GM18858 (cell line): ENCODE measurements at regions not wholly inside any gene's neighbourhood (a gene's known extent, or its start where the extent isn't known, plus 50 kb on each side); places are given as distances from the start of the nearest gene placed in this dataset.
"Not testable (repeated sequence)": the region's sequence is repeated elsewhere in the genome, so short reads cannot be mapped to it uniquely, and the experiment has no call there.

Experiments
- ATAC-seq: cut with Tn5 transposase; IDR thresholded peaks from one replicate; pipeline ENCODE4 v1.9.1; 2021; ENCODE audit not compliant: unreplicated experiment

DNA sequence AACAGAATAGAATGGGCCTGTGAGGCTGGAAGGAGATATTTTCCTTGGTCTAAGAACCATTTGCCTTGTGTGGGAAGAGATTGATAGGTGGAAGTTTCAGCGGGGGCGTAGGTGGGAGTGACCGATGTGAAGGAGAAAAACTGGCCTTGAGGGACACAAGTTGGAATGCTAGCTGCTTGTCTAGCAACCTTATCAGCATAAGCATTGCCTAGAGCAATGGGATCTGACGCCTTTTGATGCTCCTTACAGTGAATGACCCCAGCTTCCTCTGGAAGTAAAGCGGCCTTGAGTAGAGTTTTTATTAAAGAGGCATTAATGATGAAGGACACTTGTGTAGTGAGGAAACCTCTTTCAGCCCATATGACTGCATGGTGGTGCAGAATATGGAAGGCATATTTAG lies 843.8 kb upstream of the ANO3 start:
- not testable (repeated sequence) for ATAC-seq

DNA sequence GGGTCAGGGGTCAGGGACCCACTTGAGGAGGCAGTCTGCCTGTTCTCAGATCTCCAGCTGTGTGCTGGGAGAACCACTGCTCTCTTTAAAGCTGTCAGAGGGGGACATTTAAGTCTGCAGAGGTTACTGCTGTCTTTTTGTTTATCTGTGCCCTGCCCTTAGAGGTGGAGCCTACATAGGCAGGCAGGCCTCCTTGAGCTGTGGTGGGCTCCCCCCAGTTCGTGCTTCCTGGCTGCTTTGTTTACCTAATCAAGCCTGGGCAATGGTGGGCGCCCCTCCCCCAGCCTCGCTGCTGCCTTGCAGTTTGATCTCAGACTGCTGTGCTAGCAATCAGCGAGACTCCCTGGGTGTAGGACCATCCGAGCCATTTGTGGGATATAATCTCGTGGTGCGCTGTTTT lies 830.5 kb upstream of the ANO3 start:
- ATAC-seq = not testable (repeated sequence)

DNA sequence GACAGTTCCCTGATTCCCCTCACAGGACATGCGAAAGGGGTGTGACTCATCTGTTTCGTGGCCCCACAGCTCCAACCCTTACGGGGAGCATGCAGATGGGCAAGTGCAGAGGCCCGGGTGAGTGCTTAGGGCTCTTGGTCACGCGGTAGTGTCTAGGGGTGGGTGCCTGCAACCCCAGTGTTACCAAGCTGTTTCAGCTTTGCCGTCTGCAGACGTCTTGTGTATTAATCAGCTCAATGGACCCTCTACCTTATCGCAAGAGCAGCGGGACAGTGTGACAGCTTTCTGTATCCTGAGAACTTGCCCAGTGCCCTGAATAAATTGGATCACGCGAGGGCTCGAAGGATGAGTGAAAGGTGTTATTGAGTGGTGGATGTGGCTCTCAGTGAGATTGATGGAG lies 816.4 kb upstream of the ANO3 start:
- no peak for ATAC-seq

DNA sequence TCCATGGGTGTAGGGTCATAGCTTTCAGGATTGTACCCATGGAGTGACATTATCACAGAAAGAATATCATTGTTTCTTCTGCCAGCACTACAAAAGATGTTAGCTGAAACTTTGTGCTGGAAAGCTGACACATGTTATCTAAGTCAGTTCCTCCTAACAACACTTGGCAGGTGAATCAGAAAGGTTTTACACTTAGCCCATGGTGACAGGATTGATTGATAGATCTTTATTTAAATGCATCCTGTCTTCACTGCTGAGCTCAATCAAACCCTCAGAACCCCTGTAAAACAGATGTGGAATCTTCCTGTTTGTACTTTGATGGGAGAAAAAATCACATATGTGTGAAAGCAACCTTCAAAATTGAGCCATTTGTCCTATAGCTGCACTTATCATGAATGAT lies 811.5 kb upstream of the ANO3 start:
- no peak for ATAC-seq

DNA sequence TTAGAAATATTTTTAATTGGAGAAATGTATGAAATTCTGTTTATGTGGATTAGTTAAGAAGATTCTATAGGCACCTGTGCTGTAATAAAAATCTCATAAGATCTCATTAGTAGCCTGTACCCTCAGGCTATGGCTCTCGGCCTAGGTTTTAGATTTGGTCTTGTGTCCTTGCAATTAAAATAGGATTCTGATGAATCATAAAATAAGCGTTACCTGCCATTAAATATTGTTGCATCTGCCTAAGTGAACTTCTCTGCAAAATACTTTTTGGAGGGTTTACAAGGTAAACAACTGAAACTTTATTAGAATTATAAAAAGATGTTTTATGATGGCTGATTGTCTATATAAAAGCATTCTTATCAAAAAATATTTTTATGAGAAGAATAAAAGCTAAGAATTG lies 804.1 kb upstream of the ANO3 start:
- no peak for ATAC-seq

DNA sequence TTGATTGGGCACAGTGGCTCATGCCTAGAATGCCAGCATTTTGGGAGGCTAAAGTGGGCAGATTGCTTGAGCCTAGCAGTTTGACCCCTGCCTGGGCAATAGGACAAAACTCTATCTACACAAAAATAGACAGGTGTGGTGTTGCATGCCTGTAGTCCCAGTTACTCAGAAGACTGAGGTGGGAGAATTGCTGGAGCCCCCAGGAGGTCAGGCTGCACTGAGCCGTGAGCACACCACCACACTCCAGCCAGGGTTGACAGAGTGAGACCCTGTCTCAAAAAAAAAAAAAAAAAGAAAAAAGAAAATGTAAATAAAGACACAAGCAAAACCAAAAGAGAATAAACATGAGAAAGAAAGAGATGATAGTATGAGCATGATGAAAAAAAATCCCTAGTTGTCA lies 802.4 kb upstream of the ANO3 start:
- ATAC-seq = no peak

DNA sequence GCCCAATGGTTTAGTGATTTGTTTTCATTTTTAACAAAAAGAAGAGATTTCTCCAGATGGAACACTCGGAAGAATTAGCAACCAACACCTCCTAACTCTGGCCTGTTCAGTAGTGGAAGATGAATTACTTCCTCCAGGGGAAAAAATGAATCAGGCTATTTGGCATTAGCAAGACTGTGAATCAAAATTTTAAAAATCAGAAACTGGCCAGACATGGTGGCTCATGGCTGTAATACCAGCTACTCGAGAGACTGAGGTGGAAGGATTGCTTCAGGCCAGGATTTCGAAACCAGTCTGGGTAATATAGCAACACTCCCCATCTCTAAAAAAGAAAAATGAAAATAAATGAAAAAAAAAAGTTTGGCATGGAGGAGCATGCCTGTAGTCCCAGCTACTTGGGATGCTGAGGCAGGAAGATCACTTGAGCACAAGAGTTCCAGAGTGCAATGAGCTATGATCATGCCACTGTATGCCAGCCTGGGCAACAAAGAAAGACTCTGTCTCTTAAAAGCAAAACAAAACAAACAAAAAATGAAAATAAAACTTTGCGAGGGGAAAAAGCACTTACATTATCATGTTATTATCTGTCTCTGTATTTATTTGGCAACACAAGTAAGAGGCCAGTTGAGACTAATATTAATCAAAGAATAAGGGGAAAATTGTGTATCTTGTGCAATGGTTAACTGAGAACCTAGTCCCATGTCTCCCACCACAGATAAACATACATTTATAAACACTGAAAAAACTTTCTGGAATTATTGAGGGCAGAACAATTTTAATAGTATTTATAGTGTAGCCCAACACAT lies 796.3 kb upstream of the ANO3 start:
- ATAC-seq = no peak

DNA sequence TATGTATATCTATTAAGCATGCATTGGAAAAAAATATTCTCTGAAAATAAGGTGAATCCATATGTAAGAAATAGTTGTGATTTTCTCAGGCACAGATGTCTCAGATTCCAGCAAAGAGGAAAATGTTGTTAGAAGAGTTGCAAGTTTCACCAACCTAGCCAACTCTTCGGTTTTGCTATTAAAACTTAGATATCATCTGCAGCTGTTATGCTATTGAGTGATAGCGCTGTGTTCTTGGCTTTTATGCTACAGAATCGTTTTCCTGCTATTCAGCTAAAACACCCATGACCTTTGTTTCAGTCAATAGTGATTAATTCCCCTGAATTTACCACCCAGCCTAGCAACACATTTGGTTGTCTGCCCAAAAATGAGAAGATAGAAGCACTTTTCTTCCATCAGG lies 795.6 kb upstream of the ANO3 start:
- no peak for ATAC-seq

DNA sequence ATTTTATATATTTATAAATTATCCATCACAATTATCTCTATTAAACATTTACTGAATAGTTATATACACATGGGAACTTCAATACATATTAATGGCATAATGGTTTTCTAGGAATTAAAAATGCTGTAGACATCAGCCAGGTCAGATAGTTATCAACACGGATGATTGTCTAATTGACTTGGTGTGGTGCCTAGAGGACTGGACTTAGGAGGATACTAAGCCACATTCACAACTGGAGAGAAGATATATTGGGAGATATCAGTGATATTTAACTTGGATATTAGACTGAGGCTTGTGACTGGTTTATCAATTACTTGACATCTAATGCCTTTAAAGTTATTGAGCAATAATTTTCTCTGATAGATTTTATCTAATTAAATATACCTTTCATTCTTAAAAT lies 794.5 kb upstream of the ANO3 start:
- no peak for ATAC-seq

DNA sequence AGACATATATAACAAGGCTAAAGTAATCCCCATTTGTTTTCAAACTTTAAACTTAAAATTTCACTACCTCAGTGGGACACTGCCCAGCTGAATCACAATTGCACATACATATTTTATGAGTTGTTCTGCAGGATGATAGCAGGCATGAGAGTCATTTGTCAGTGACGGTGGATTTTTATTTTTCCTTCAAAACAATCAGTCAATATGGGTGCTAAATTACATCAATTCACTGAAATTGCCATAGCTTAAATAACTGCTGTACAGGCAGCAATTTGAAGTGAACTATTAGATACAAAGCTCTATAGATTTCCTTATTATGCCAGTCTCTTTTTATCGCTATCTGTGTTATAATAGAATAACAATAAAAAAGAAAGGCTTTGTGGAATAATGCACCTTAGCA lies 784.6 kb upstream of the ANO3 start:
- ATAC-seq = no peak

DNA sequence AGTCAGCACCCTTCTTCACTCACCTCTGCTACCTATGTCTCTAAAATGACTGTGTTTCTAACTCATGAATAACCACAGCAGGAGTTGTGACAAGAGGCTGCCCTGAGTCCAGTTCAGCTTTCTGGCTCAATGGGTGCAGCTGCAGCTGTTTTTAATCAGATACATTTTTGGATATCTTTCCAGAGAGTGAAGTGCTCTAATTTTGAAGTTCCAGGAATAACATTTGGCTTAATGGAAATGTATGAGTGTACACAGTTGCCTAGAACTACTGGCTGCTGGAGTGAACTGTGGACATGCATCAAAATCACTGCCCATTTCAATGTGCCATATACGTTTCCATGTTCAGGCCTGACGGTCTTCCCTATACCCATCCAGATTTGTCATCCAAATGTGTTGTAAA lies 769.5 kb upstream of the ANO3 start:
- ATAC-seq = no peak

DNA sequence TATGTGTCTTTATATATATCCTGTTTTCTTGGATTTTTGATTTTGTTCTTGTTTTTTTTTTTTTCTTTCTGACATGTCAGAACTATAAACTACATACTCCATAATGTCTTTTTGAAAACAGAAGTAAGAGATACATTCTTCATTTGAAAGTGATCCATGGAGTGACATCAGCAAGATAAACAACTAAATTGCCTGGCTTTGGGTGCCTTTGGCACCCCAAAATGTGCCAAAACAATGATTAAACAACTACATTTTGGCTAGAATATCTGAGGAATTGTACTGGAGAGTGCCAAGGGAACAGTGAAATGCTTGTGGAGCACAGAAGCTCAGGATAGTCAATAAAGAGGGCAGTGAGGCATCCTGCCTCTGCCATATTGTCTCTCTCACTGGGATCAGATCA lies 766.1 kb upstream of the ANO3 start:
- no peak for ATAC-seq

DNA sequence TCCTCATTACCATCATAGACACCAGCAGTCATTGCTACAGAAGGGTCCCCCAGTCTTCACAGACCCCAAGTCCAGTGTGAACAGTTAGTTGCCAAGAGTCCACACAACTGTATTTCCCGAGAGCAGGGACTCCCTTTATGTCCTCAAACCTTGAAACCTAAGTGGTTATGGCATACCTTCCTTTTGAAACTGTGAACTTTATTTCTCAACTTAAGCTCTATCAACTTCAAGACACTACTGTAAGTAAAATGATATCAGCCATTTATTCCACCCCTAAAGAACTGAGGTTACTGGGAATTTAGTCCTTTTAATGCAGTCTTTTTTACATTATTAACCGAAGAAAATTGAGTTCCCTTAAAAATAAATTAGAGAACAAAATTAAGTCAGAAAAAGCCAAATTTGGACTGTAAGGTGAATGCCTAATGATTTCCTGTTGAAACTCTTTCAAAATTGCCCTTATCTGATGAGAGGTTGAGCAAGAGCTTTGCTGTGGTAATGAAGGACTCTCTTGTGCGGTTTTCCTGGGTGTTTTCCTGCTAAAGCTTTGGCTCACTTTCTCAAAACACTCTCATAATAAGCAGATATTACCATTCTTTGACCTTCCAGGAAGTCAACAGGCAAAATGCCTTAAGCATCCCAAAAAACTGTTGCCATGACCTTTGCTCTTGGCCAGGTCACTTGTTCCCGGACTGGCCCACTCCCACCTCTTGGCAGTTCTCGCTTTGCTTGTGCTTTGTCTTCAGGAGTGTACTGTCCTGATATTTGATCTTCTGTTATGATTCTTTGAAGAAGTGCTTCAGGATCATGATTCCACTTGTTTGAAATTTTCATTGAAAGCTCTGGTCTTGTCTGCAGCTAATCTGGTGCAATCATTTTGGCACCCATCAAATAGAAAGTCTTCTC lies 765.4 kb upstream of the ANO3 start:
- no peak for ATAC-seq

DNA sequence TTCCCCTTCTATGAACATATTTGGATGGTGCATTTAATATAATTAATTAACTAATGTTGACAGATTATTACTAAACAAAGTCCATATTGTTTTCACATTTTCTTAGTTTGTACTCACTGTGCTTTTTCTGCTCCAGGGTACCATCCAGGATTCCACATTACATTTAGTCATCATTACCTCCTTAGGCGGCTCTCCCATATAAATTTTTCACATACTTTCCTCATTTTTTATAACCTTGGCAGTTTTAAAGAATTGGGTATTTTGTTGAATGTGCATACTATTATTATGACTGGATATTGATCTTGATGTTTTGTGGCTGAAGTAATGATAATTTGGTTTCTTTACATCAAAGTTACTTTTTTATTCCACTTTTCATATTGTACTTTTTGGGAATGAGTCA lies 755.6 kb upstream of the ANO3 start:
- ATAC-seq = no peak

DNA sequence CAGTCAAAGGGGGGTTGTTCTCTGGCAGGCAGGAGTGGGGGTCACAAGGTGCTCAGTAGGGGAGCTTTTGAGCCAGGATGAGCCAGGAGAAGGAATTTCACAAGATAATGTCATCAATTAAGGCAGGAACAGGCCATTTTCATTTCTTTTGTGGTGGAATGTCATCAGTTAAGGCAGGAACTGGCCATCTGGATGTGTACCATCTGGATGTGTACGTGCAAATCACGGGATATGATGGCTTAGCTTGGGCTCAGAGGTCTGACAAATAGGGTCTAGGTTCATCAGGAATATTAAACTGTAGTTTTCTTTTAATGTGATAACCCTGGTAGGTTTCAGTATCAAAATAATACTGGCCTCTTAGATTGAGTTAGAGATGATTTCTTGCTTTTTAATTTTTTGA lies 752.4 kb upstream of the ANO3 start:
- ATAC-seq = not testable (repeated sequence)

DNA sequence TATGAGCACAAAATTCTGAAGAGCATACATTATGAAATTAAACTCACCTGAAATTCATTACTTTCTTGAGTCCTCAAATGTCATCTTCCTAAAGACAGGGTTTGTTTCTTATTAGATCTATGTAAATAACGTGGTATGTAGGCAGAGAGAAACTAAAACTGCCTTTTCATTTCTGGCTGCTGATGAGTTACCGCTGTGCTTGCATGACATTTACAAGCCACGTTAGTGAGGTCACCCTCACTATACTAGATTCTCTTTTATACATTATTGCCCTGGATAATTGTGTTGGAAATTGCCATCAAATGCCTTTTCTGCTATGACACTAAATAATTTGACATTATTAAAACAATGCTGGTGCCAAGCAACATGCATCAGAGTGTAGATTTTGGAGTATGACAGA lies 748.3 kb upstream of the ANO3 start:
- no peak for ATAC-seq

DNA sequence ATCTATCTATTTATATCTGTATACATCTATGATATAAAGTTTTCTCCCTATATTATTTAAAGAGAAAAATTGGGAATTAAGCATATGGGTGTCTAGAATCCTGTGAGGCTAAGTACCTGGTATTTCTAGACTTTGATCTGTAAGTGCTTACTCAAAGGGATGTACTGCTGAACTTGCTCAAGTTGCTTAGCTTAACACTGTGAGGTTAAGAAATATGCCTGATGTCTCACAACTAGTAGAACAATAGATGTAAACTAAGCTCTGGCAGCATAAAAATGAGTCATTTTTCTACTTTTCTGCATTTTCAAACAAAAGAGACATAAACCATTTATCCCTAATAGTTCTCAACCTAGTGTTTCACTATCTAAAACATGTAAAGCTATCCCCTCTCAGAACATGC lies 744.4 kb upstream of the ANO3 start:
- no peak for ATAC-seq

DNA sequence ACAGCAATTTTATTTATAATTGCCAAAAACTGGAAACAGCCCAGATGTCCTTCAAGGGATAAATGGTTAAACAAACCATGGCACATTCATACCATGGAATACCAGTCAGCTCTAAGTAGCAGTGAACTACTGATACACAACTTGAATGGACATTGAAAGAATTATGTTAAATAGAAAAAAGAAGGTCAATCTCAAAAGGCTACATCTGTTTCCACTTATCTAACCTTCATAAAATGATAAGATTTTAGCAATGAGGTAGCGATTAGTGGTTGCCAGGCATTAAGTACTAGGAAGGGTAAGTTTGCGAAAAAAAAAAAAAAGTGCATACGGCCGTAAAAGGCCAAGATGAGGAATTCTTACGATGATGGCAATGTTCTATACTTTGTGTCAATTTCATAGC lies 738.7 kb upstream of the ANO3 start:
- no peak for ATAC-seq

DNA sequence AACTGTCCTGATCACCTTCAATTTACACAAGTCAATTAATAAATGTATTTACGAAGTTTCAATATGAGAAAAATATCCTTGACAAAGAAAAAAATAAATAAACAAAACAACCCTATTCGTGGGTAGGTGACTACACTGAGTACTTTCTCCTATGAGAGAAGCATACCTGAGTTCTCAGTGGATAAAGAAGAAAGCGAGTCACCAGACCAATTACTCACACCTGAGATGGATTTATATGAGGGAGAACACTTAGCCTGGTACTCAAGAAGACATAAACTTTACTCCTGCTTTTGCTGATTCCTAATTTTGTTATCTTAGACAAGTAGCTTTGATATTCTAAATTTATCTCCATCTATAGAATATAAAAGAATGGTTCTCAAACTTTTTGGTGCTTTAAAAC lies 735.2 kb upstream of the ANO3 start:
- ATAC-seq = no peak

DNA sequence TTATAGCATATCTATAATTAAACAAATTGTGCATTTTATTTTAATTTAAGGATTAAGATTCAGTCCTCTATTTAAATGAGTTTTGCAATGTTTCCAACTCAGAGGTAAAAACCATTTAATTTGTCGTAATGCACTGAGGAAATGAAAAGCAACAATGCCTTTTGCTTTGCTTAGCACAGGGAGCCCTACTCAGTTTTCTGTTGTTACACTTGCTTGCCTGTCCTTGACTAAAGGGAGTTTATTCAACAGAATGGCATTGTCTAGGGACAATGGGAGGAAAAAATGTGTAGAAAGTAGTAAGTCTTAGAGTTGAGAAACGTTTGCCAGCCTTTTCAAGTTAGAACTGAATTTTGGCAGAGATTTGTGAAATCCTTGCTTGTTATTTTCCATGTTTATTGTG lies 734.2 kb upstream of the ANO3 start:
- no peak for ATAC-seq

DNA sequence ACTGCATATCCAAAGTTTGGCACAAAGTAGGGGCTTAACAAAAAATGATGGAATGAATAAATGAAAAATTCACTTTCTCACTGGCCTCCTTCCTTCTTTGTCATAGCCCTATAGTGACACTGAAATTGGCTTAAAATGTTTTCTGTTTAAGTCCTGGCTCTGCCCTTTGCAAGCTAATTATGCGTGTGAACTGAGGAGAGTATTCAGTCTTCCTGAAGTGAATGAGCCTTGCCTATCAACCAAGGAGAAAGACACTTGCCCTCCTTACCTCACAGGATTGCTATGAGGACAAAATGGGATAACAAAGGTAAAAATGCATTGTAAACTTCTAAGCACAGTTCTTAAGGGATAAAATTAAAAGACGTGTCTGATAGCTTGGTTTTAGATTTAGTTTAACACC lies 729.8 kb upstream of the ANO3 start:
- ATAC-seq = no peak

DNA sequence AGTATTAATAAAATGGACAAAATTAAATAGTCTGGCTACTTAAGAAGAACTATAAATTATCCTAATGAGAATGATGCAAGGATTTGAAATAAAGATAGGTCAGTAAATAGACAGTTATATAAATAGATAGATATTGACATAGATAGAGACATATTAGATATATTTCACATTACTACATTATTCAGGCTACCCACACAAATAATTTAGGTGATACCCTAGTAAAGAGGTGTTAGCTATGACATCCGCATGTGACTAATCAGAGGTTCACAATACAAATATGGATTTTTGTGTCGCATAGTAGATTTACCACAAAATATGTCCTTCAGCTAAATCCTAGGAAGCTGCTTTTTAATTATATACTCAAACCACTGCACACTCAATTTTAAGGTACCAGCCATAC lies 729.0 kb upstream of the ANO3 start:
- ATAC-seq = no peak
